HEK293 (cell line): ENCODE measurements at regions not wholly inside any gene's neighbourhood (a gene's known extent, or its start where the extent isn't known, plus 50 kb on each side); places are given as distances from the start of the nearest gene placed in this dataset.

ENCODE experiments used
- CTCF ChIA-PET: fragments of 350-600 bp; formaldehyde crosslinking; extraction: SDS; loops from one replicate; lab custom pipeline; 2021; ENCODE audit warnings: antibody characterized with exemption; lab: Yijun Ruan, JAX
- POLR2A ChIA-PET: fragments of 300-600 bp; formaldehyde crosslinking; extraction: SDS; loops from one replicate; lab custom pipeline; 2020; ENCODE audit warnings: antibody characterized with exemption, inconsistent platforms; lab: Yijun Ruan, JAX
- H3K27ac ChIP-seq: fragments of 200-500 bp; sonication (Bioruptor generic); 2 replicates; pipeline ENCODE4 v1.5.1; 2014; ENCODE audit warnings: low read depth, low read length, control low read depth, inconsistent platforms; ENCODE audit errors: extremely low read depth
- H3K36me3 ChIP-seq, 2 experiments: fragments of 200-500 bp in 1 of 2; sonication (Bioruptor generic) in 1 of 2; 1 replicate in 1 of 2; 2 replicates in 1 of 2; pipeline ENCODE4 v1.5.1; 2014 to 2017; ENCODE audit warnings: inconsistent platforms in 2 of 2, low read length in 2 of 2; ENCODE audit not compliant: control insufficient read depth in 2 of 2, insufficient read depth in 1 of 2
- H3K4me1 ChIP-seq: fragments of 200-500 bp; sonication (Bioruptor generic); 2 replicates; pipeline ENCODE4 v1.5.1; 2014; ENCODE audit warnings: mild to moderate bottlenecking, low read length, inconsistent platforms; ENCODE audit not compliant: control insufficient read depth, insufficient read depth
- H3K4me3 ChIP-seq: 2 replicates; pipeline ENCODE4 v1.5.1; 2011; ENCODE audit warnings: low read depth, mild to moderate bottlenecking, control low read depth, low read length, moderate library complexity
- H3K9me3 ChIP-seq: fragments of 200-500 bp; sonication (Bioruptor generic); 2 replicates; pipeline ENCODE4 v1.5.1; 2014; ENCODE audit warnings: low read depth, low read length, inconsistent platforms; ENCODE audit not compliant: control insufficient read depth, insufficient read depth
- GLI2 ChIP-seq: fragments of 450-650 bp; formaldehyde crosslinking; IDR thresholded peaks from 2 replicates; pipeline ENCODE4; 2017; ENCODE audit warnings: missing biosample characterization, missing genetic modification characterization, low read depth, borderline replicate concordance
- GLI4 ChIP-seq: fragments of 450-650 bp; formaldehyde crosslinking; IDR thresholded peaks from 2 replicates; pipeline ENCODE4 v1.5.1; 2016; ENCODE audit warnings: missing biosample characterization, missing genetic modification characterization
- KLF10 ChIP-seq: fragments of 450-650 bp; IDR thresholded peaks from 2 replicates; pipeline ENCODE4 v1.5.1; 2018; ENCODE audit warnings: missing biosample characterization, mild to moderate bottlenecking, missing genetic modification characterization
- MEIS1 ChIP-seq: sonication (generic); formaldehyde crosslinking; IDR thresholded peaks from 2 replicates; pipeline ENCODE4 v1.8.1; 2022; ENCODE audit warnings: missing genetic modification reagents, mild to moderate bottlenecking, borderline replicate concordance
- OSR2 ChIP-seq: fragments of 450-650 bp; formaldehyde crosslinking; IDR thresholded peaks from 2 replicates; pipeline ENCODE4 v1.5.1; 2016; ENCODE audit warnings: missing biosample characterization, missing genetic modification characterization
- PRDM1 ChIP-seq: fragments of 450-650 bp; formaldehyde crosslinking; IDR thresholded peaks from 2 replicates; pipeline ENCODE4; 2016; ENCODE audit warnings: missing biosample characterization, missing genetic modification characterization
- SP3 ChIP-seq: fragments of 450-650 bp; formaldehyde crosslinking; IDR thresholded peaks from 2 replicates; pipeline ENCODE4 v1.5.1; 2016; ENCODE audit warnings: missing biosample characterization, missing genetic modification characterization
- TRIM28 ChIP-seq: IDR thresholded peaks from 2 replicates; pipeline ENCODE4 v1.6.1; 2011; ENCODE audit warnings: low read length, control low read depth, borderline replicate concordance
- ZBTB48 ChIP-seq: fragments of 450-650 bp; formaldehyde crosslinking; IDR thresholded peaks from 2 replicates; pipeline ENCODE4 v1.5.1; 2016; ENCODE audit warnings: missing biosample characterization, missing genetic modification characterization
- ZEB2 ChIP-seq: fragments of 450-650 bp; formaldehyde crosslinking; IDR thresholded peaks from 2 replicates; pipeline ENCODE4 v1.5.1; 2016; ENCODE audit warnings: missing biosample characterization, missing genetic modification characterization
- ZNF133 ChIP-seq: fragments of 450-650 bp; formaldehyde crosslinking; IDR thresholded peaks from 2 replicates; pipeline ENCODE4 v1.5.1; 2016; ENCODE audit warnings: missing biosample characterization, missing genetic modification characterization
- ZNF211 ChIP-seq: fragments of 450-650 bp; formaldehyde crosslinking; IDR thresholded peaks from 2 replicates; pipeline ENCODE4 v1.5.1; 2016; ENCODE audit warnings: low read depth, missing biosample characterization, missing genetic modification characterization
- ZNF292 ChIP-seq: fragments of 450-650 bp; formaldehyde crosslinking; IDR thresholded peaks from 2 replicates; pipeline ENCODE4 v1.5.1; 2016; ENCODE audit warnings: low read depth, missing biosample characterization, missing genetic modification characterization, borderline replicate concordance
- ZNF341 ChIP-seq: fragments of 450-650 bp; formaldehyde crosslinking; IDR thresholded peaks from 2 replicates; pipeline ENCODE4; 2016; ENCODE audit warnings: low read depth, missing biosample characterization, missing genetic modification characterization
- ZNF366 ChIP-seq: fragments of 450-650 bp; formaldehyde crosslinking; conservative IDR thresholded peaks from 2 replicates; pipeline ENCODE4 v1.5.1; 2016; ENCODE audit warnings: missing biosample characterization, missing genetic modification characterization
- ZNF501 ChIP-seq: fragments of 450-650 bp; formaldehyde crosslinking; IDR thresholded peaks from 2 replicates; pipeline ENCODE4 v1.5.1; 2016; ENCODE audit warnings: missing biosample characterization, missing genetic modification characterization
- ZNF510 ChIP-seq: fragments of 450-650 bp; formaldehyde crosslinking; IDR thresholded peaks from 2 replicates; pipeline ENCODE4 v1.5.1; 2018; ENCODE audit warnings: mild to moderate bottlenecking, missing genetic modification characterization, missing biosample characterization; ENCODE audit not compliant: insufficient replicate concordance
- ZNF624 ChIP-seq: fragments of 450-650 bp; formaldehyde crosslinking; IDR thresholded peaks from 2 replicates; pipeline ENCODE4 v1.5.1; 2017; ENCODE audit warnings: missing biosample characterization, missing genetic modification characterization
- ZNF654 ChIP-seq: fragments of 450-650 bp; formaldehyde crosslinking; IDR thresholded peaks from 2 replicates; pipeline ENCODE4 v1.5.1; 2016; ENCODE audit warnings: low read depth, missing biosample characterization, missing genetic modification characterization
- ZNF692 ChIP-seq: fragments of 450-650 bp; formaldehyde crosslinking; IDR thresholded peaks from 2 replicates; pipeline ENCODE4 v1.5.1; 2016; ENCODE audit warnings: missing biosample characterization, missing genetic modification characterization
- ZSCAN23 ChIP-seq: fragments of 450-650 bp; formaldehyde crosslinking; IDR thresholded peaks from 2 replicates; pipeline ENCODE4 v1.5.1; 2016; ENCODE audit warnings: missing biosample characterization, missing genetic modification characterization
- TF ChIP-seq, protein P1 (sequence below): fragments of 450-650 bp; formaldehyde crosslinking; IDR thresholded peaks from 2 replicates; pipeline ENCODE4 v1.5.1; 2016; ENCODE audit warnings: missing biosample characterization, missing genetic modification characterization
- TF ChIP-seq, protein P2 (sequence below): fragments of 450-650 bp; formaldehyde crosslinking; IDR thresholded peaks from 2 replicates; pipeline ENCODE4 v1.5.1; 2016; ENCODE audit warnings: missing biosample characterization, missing genetic modification characterization
- TF ChIP-seq, protein P3 (sequence below): fragments of 450-650 bp; formaldehyde crosslinking; IDR thresholded peaks from 2 replicates; pipeline ENCODE4 v1.5.1; 2016; ENCODE audit warnings: missing biosample characterization, missing genetic modification characterization

GRCh38 chr9:73543727-73544126, 392.1 kb downstream of the ANXA1 start:
- ChIA-PET POLR2A (no interaction called here), CTCF (no interaction called here)
- Histone ChIP-seq H3K4me3 (no peak overlapping the region), H3K27ac (no peak overlapping the region), H3K4me1 (no peaks in the 10 kb centered on the region), H3K36me3 (no peaks in the 10 kb centered on the region), H3K9me3 (no peaks in the 10 kb centered on the region)
- TF ChIP-seq TRIM28: no peak
- TF ChIP-seq ZEB2 (tag by site-specific recombination): no peak
- no peak for TF ChIP-seq ZNF211 (tag by site-specific recombination)
- TF ChIP-seq, protein P1, sequence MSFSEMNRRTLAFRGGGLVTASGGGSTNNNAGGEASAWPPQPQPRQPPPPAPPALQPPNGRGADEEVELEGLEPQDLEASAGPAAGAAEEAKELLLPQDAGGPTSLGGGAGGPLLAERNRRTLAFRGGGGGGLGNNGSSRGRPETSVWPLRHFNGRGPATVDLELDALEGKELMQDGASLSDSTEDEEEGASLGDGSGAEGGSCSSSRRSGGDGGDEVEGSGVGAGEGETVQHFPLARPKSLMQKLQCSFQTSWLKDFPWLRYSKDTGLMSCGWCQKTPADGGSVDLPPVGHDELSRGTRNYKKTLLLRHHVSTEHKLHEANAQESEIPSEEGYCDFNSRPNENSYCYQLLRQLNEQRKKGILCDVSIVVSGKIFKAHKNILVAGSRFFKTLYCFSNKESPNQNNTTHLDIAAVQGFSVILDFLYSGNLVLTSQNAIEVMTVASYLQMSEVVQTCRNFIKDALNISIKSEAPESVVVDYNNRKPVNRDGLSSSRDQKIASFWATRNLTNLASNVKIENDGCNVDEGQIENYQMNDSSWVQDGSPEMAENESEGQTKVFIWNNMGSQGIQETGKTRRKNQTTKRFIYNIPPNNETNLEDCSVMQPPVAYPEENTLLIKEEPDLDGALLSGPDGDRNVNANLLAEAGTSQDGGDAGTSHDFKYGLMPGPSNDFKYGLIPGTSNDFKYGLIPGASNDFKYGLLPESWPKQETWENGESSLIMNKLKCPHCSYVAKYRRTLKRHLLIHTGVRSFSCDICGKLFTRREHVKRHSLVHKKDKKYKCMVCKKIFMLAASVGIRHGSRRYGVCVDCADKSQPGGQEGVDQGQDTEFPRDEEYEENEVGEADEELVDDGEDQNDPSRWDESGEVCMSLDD (tag by site-specific recombination): no peak
- no peak for TF ChIP-seq ZNF692 (tag by site-specific recombination)

GRCh38 chr9:73548201-73548600, 396.5 kb downstream of the ANXA1 start:
- TF ChIP-seq GLI4: no peak
- no peak for TF ChIP-seq KLF10 (tag by site-specific recombination)
- TF ChIP-seq, protein P2, sequence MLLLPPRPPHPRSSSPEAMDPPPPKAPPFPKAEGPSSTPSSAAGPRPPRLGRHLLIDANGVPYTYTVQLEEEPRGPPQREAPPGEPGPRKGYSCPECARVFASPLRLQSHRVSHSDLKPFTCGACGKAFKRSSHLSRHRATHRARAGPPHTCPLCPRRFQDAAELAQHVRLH (tag by site-specific recombination): no peak
- no peak for TF ChIP-seq MEIS1 (CRISPR knock-in tag)
- no peak for TF ChIP-seq ZNF133
- no peak for TF ChIP-seq SP3 (tag by site-specific recombination)
- no peak for TF ChIP-seq ZSCAN23 (tag by site-specific recombination)
- TF ChIP-seq ZNF341 (tag by site-specific recombination): no peak
- CTCF ChIA-PET: interaction anchor here (0.8 kb wide), 1 partner anchor 30 kb away, joined by 3 read pairs; no protein-coding TSS in a partner anchor
- H3K4me1 ChIP-seq: no peaks in the 10 kb centered on the region
- H3K36me3 ChIP-seq: no peaks in the 10 kb centered on the region
- H3K27ac ChIP-seq: no peak overlapping the region
- H3K9me3 ChIP-seq: no peaks in the 10 kb centered on the region
- POLR2A ChIA-PET: no interaction called here
- no peak overlapping the region for H3K4me3 ChIP-seq

DNA sequence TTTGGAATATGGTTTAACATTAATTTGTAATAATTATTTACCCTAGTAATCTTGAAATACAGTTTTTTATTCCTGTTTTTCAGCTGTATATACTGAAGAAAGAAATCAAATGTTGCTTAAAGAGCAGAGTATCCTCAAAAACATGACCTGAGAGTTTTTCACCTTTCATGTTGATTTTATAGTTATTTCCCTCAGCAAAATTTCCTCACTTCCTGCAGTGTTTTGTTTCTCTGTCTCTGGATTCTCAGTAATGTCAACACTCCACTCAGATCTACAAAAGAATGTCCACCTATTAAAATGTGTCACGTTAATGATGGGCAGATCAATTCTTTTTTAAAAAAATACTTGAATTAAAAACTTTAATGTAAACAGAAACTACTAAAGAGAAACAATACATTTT, 398.3 kb downstream of the ANXA1 start:
- ChIA-PET CTCF (no interaction called here), POLR2A (no interaction called here)
- Histone ChIP-seq H3K9me3 (no peaks in the 10 kb centered on the region), H3K36me3 (no peaks in the 10 kb centered on the region), H3K4me1 (no peaks in the 10 kb centered on the region), H3K27ac (no peak overlapping the region), H3K4me3 (no peak overlapping the region)
- TF ChIP-seq ZNF292 (tag by site-specific recombination) (no peak), ZNF654 (tag by site-specific recombination) (no peak), ZBTB48 (no peak), GLI2 (tag by site-specific recombination) (no peak), MEIS1 (CRISPR knock-in tag) (no peak), OSR2 (tag by site-specific recombination) (no peak), PRDM1 (tag by site-specific recombination) (no peak), ZNF624 (tag by site-specific recombination) (no peak), ZNF501 (tag by site-specific recombination) (no peak), ZNF366 (tag by site-specific recombination) (no peak), ZNF510 (tag by site-specific recombination) (no peak)
- TF ChIP-seq, protein P3, sequence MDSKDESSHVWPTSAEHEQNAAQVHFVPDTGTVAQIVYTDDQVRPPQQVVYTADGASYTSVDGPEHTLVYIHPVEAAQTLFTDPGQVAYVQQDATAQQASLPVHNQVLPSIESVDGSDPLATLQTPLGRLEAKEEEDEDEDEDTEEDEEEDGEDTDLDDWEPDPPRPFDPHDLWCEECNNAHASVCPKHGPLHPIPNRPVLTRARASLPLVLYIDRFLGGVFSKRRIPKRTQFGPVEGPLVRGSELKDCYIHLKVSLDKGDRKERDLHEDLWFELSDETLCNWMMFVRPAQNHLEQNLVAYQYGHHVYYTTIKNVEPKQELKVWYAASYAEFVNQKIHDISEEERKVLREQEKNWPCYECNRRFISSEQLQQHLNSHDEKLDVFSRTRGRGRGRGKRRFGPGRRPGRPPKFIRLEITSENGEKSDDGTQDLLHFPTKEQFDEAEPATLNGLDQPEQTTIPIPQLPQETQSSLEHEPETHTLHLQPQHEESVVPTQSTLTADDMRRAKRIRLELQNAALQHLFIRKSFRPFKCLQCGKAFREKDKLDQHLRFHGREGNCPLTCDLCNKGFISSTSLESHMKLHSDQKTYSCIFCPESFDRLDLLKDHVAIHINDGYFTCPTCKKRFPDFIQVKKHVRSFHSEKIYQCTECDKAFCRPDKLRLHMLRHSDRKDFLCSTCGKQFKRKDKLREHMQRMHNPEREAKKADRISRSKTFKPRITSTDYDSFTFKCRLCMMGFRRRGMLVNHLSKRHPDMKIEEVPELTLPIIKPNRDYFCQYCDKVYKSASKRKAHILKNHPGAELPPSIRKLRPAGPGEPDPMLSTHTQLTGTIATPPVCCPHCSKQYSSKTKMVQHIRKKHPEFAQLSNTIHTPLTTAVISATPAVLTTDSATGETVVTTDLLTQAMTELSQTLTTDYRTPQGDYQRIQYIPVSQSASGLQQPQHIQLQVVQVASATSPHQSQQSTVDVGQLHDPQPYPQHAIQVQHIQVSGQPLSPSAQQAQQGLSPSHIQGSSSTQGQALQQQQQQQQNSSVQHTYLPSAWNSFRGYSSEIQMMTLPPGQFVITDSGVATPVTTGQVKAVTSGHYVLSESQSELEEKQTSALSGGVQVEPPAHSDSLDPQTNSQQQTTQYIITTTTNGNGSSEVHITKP (tag by site-specific recombination): no peak
